ENCODE measurements at regions not wholly inside any gene's neighbourhood (a gene's known extent, or its start where the extent isn't known, plus 50 kb on each side); places are given as distances from the start of the nearest gene placed in this dataset.

DNA sequence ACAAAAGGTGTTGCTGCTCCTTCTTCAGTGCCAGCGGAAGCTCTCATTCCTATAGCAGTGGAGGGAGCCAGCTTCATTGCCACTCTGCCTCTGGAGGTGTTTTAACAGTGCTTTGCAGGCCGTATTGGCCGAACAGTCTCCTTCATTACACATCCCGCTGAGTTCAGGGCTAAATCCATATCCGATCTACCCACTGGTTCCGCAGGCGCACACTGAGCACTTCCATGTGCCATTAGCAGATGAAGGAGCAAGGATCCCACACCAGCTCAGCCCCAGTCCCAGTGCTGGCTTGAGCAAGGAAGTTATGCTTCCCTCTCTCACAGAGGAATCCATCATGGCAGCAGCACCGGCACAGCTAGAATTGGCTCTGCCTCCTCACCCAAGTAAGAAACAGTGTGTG lies 121.2 kb upstream of the IRX2 start:
- Histone ChIP-seq H3K9ac (ENCODE audit: control insufficient read depth, insufficient read depth, low read length) (no peak overlapping the region), H3K4me2 (ENCODE audit: control insufficient read depth, insufficient read depth) (no peak overlapping the region), H3K27ac (ENCODE audit: control insufficient read depth, insufficient read depth) (no peak overlapping the region), H3K27me3 (replicated peaks in 1 of 2; ENCODE audit: control insufficient read depth in 2 of 2, insufficient read depth in 2 of 2, low read length in 1 of 2) (no peaks in the 10 kb centered on the region), H3K9me3 (replicated peaks; ENCODE audit: control insufficient read depth, insufficient read depth, low read length) (no peaks in the 10 kb centered on the region; the same call in 2 of the 3 replicates), H3K4me1 (ENCODE audit: control insufficient read depth, insufficient read depth, low read length) (no peaks in the 10 kb centered on the region), H4K20me1 (ENCODE audit: control insufficient read depth, insufficient read depth) (no peaks in the 10 kb centered on the region), H3K79me2 (ENCODE audit: control insufficient read depth, insufficient read depth, low read length) (no peaks in the 10 kb centered on the region), H3K4me3 (no peak overlapping the region), H2AFZ (ENCODE audit: control insufficient read depth, low read depth, low read length) (no peak overlapping the region), H3K36me3 (ENCODE audit: control insufficient read depth in 2 of 2, insufficient read depth in 2 of 2, low read length in 1 of 2) (no peaks in the 10 kb centered on the region)
- in situ Hi-C loops (cut with MboI) (no loop called here), intact Hi-C loops (cut with micrococcal nuclease; ENCODE audit: unreplicated experiment) (no loop called here)
- no TSS peak for BruUV-seq (replicated peaks)
- DNase-seq (ENCODE audit: low read depth, low spot score) (no peak), FAIRE-seq (no peak), ATAC-seq (no peak)
- RAD21 ChIA-PET (ENCODE audit: unreplicated experiment), result no interaction called here
- CTCF ChIA-PET, result no interaction called here
- POLR2A ChIA-PET, result no interaction called here
- 60% methylated on average over 8 of the region's 8 CpGs for WGBS (ENCODE audit: insufficient coverage, insufficient replicate concordance, low lambda C conversion rate, missing lambda C conversion rate)
- SMC1A ChIA-PET (ENCODE audit: uncharacterized antibody, unreplicated experiment), result no interaction called here
- TF ChIP-seq RAD51 (IDR thresholded peaks at IDR 0.05) (no peak), SMAD5 (IDR thresholded peaks at IDR 0.05; ENCODE audit: low read depth) (no peak), ZZZ3 (IDR thresholded peaks at IDR 0.05; ENCODE audit: control insufficient read depth, insufficient read length, low read depth) (no peak), GATAD2B (conservative IDR thresholded peaks at IDR 0.05; ENCODE audit: low read depth) (no peak), POLR2AphosphoS2 (IDR thresholded peaks at IDR 0.05; ENCODE audit: low read depth, low read length) (no peak), NR2C2 (IDR thresholded peaks at IDR 0.05; ENCODE audit: borderline replicate concordance, control insufficient read depth, insufficient read length, low read depth) (no peak), CHD2 (IDR thresholded peaks at IDR 0.05; ENCODE audit: borderline replicate concordance, low read depth, low read length) (no peak), SREBF2 (IDR thresholded peaks at IDR 0.05; ENCODE audit: low read length) (no peak)
- TF ChIP-seq, protein P1, sequence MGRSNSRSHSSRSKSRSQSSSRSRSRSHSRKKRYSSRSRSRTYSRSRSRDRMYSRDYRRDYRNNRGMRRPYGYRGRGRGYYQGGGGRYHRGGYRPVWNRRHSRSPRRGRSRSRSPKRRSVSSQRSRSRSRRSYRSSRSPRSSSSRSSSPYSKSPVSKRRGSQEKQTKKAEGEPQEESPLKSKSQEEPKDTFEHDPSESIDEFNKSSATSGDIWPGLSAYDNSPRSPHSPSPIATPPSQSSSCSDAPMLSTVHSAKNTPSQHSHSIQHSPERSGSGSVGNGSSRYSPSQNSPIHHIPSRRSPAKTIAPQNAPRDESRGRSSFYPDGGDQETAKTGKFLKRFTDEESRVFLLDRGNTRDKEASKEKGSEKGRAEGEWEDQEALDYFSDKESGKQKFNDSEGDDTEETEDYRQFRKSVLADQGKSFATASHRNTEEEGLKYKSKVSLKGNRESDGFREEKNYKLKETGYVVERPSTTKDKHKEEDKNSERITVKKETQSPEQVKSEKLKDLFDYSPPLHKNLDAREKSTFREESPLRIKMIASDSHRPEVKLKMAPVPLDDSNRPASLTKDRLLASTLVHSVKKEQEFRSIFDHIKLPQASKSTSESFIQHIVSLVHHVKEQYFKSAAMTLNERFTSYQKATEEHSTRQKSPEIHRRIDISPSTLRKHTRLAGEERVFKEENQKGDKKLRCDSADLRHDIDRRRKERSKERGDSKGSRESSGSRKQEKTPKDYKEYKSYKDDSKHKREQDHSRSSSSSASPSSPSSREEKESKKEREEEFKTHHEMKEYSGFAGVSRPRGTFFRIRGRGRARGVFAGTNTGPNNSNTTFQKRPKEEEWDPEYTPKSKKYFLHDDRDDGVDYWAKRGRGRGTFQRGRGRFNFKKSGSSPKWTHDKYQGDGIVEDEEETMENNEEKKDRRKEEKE (IDR thresholded peaks at IDR 0.05), result no peak
